Testis (tissue), 2 donors: ENCODE measurements at regions not wholly inside any gene's neighbourhood (a gene's known extent, or its start where the extent isn't known, plus 50 kb on each side); places are given as distances from the start of the nearest gene placed in this dataset.

ENCODE experiments used
- CTCF ChIP-seq, 3 experiments: fragments of 450-650 bp in 2 of 3; fragments of 200-600 bp in 1 of 3; sonication (generic) in 1 of 3; IDR thresholded peaks; one replicate each; pipeline ENCODE4 v1.5.1; 2016 to 2019; ENCODE audit warnings: antibody characterized with exemption in 3 of 3, mild to moderate bottlenecking in 2 of 3, moderate library complexity in 1 of 3
- POLR2A ChIP-seq: fragments of 450-650 bp; IDR thresholded peaks from one replicate; pipeline ENCODE4 v1.6.1; 2017; ENCODE audit warnings: antibody characterized with exemption, mild to moderate bottlenecking, moderate library complexity

GRCh38 chr3:98986073-98986472 lies 84.6 kb upstream of the DCBLD2 start:
- TF ChIP-seq CTCF (IDR thresholded peaks at IDR 0.05) (no peak), POLR2A (no peak)
